ENCODE measurements at regions not wholly inside any gene's neighbourhood (a gene's known extent, or its start where the extent isn't known, plus 50 kb on each side); places are given as distances from the start of the nearest gene placed in this dataset.

DNA sequence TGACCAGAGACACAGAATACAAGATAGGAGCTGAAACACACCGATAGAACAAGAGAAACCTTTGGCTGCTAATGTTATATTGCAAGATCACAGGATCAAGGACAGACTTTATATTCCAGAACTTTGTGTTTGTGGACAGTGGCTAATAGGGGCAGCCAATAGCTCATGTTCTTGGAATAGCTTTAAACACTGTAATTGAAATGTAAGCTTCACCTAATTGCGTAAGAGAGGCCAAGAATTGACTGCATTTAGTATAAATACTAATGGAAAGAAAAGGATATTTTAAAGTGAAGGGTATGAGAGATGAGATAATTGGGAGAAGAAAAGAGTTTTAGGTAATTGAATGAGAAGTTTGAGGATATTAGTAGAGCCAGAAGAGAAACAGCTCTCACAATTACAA is 758.8 kb downstream of the CDH11 start:
- ChIA-PET CTCF (no interaction called here), RAD21 (ENCODE audit: unreplicated experiment) (no interaction called here), SMC1A (ENCODE audit: uncharacterized antibody, unreplicated experiment) (no interaction called here), POLR2A (no interaction called here)
- DNase-seq (ENCODE audit: low read depth, low spot score) (no peak), FAIRE-seq (no peak), ATAC-seq (no peak)
- Histone ChIP-seq H3K4me2 (ENCODE audit: control insufficient read depth, insufficient read depth) (no peak overlapping the region), H4K20me1 (ENCODE audit: control insufficient read depth, insufficient read depth) (no peaks in the 10 kb centered on the region), H3K36me3 (ENCODE audit: control insufficient read depth in 2 of 2, insufficient read depth in 2 of 2, low read length in 1 of 2) (no peaks in the 10 kb centered on the region), H3K9me3 (replicated peaks; ENCODE audit: control insufficient read depth, insufficient read depth, low read length) (no peaks in the 10 kb centered on the region), H3K4me3 (no peak overlapping the region), H3K27ac (ENCODE audit: control insufficient read depth, insufficient read depth) (no peak overlapping the region), H3K9ac (ENCODE audit: control insufficient read depth, insufficient read depth, low read length) (no peak overlapping the region), H2AFZ (ENCODE audit: control insufficient read depth, low read depth, low read length) (no peak overlapping the region), H3K79me2 (ENCODE audit: control insufficient read depth, insufficient read depth, low read length) (no peaks in the 10 kb centered on the region), H3K27me3 (replicated peaks in 1 of 2; ENCODE audit: control insufficient read depth in 2 of 2, insufficient read depth in 2 of 2, low read length in 1 of 2) (no peaks in the 10 kb centered on the region), H3K4me1 (ENCODE audit: control insufficient read depth, insufficient read depth, low read length) (no peaks in the 10 kb centered on the region)
- no TSS peak for BruUV-seq (replicated peaks)
- WGBS (ENCODE audit: insufficient coverage, insufficient replicate concordance, low lambda C conversion rate, missing lambda C conversion rate): 49% methylated on average over 2 of the region's 2 CpGs
- in situ Hi-C loops (cut with MboI): no loop called here
- no peak for TF ChIP-seq TCF12 (IDR thresholded peaks at IDR 0.05; ENCODE audit: low read depth, low read length)
- no peak for TF ChIP-seq RELA (IDR thresholded peaks at IDR 0.05; ENCODE audit: borderline replicate concordance, partially characterized antibody)
- TF ChIP-seq CBFB (IDR thresholded peaks at IDR 0.05; ENCODE audit: low read depth): no peak
- TF ChIP-seq, protein P1, sequence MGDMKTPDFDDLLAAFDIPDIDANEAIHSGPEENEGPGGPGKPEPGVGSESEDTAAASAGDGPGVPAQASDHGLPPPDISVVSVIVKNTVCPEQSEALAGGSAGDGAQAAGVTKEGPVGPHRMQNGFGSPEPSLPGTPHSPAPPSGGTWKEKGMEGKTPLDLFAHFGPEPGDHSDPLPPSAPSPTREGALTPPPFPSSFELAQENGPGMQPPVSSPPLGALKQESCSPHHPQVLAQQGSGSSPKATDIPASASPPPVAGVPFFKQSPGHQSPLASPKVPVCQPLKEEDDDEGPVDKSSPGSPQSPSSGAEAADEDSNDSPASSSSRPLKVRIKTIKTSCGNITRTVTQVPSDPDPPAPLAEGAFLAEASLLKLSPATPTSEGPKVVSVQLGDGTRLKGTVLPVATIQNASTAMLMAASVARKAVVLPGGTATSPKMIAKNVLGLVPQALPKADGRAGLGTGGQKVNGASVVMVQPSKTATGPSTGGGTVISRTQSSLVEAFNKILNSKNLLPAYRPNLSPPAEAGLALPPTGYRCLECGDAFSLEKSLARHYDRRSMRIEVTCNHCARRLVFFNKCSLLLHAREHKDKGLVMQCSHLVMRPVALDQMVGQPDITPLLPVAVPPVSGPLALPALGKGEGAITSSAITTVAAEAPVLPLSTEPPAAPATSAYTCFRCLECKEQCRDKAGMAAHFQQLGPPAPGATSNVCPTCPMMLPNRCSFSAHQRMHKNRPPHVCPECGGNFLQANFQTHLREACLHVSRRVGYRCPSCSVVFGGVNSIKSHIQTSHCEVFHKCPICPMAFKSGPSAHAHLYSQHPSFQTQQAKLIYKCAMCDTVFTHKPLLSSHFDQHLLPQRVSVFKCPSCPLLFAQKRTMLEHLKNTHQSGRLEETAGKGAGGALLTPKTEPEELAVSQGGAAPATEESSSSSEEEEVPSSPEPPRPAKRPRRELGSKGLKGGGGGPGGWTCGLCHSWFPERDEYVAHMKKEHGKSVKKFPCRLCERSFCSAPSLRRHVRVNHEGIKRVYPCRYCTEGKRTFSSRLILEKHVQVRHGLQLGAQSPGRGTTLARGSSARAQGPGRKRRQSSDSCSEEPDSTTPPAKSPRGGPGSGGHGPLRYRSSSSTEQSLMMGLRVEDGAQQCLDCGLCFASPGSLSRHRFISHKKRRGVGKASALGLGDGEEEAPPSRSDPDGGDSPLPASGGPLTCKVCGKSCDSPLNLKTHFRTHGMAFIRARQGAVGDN (IDR thresholded peaks at IDR 0.05): no peak
- no peak for TF ChIP-seq LARP7 (IDR thresholded peaks at IDR 0.05)
- TF ChIP-seq ZNF384 (IDR thresholded peaks at IDR 0.05; ENCODE audit: borderline replicate concordance, low read depth, low read length): no peak
- no peak for TF ChIP-seq NBN (IDR thresholded peaks at IDR 0.05)
- intact Hi-C loops (cut with micrococcal nuclease; ENCODE audit: unreplicated experiment): no loop called here
